NCI-H748 treated with DMSO at 0.1 percent for 48 hours (cell line): ENCODE measurements at regions not wholly inside any gene's neighbourhood (a gene's known extent, or its start where the extent isn't known, plus 50 kb on each side); places are given as distances from the start of the nearest gene placed in this dataset.

Experiments
- DNase-seq: peaks from one replicate; lab custom pipeline; 2025; lab: John Stamatoyannopoulos, UW

DNA sequence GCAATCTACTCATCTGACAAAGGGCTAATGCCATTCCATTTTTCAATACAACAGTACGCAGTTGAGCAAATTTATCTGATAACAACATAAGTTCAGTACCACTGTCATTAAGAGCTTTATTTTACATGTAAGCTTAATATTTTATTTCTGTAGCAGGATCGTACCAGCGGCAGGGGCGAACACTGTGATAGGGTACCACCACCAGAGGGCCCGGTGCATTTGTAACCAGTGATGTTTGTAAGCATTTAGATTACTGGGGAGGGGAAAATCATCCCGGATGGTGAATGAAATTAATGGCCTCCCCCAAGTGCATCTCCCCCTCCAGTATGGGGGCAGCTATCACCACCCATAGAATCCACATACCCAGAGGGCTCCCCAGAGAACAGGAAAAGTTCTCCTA is 179.0 kb downstream of the ADGRA3 start:
- DNase-seq = no peak

DNA sequence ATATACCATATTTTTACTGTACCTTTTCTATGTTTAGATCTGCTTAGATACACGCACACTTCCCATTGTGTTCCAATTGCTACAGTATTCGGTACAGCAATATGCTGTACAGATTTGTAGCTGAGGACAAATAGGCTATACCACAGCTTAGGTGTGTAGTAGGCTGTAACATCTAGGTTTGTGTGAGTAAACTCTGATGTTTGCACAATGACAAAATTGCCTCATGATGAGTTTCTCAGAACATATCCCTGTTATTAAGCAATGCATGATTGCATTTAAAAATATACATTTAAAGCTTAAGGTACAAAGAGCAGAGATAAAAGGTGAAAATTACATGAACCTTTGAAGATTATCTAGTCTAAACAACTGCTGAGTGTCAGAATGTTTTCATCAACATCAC is 181.7 kb downstream of the ADGRA3 start:
- no peak for DNase-seq

DNA sequence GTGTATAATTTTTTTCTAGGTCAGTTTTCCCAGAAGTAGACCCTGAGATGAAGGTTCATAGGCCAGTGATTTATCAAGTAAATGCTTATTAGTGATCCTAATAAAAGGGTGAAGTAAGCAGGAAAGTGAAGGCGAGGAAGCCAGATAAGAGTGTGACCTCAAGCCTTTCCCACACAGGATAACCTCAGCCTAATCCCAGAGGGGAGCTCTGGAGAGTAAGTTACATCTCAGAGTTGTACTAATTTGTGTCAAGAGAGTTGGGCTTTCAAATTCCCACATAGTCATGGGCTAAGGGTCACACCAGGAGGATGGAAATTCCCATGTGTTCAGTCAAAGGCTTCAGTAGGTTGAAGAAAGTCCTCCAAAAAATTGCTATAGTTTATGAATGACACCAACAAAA is 191.4 kb downstream of the ADGRA3 start:
- no peak for DNase-seq

DNA sequence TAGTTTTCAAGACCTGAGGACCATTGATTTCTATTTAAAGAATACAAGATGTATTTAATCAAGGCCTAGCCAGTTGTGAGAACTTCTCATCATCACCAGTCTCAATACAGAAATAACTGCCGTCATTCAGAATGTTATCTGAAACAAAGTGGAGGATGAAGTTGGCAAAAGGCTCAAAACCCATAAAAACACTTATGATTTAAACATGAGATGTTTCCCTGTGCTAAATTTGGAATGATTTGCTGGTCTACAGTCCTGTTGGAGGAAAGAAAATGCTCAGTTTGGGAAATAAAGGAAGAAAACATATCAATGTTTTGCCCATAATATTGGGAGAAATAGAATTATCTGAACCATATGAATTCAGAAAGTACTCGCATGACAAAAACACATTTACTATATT is 192.2 kb downstream of the ADGRA3 start:
- DNase-seq = no peak

DNA sequence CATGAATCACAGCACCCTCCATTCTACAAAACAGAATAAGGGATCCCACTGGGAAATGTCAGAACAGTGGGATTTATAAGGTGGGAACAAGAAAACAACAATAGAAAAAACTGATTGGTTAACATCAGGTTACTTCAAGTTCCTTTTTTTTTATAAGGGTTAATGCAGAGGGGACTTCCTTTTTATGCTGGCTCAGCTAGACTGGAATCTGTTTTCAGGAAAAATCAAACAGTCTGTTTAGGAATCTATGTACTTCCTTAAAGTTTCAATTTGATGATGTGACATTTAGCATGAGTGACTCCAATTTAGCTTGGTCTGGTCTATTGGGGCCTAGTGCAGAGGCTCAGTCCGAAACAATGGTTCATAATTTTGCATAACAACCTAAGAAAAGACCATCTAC is 192.9 kb downstream of the ADGRA3 start:
- DNase-seq = no peak

DNA sequence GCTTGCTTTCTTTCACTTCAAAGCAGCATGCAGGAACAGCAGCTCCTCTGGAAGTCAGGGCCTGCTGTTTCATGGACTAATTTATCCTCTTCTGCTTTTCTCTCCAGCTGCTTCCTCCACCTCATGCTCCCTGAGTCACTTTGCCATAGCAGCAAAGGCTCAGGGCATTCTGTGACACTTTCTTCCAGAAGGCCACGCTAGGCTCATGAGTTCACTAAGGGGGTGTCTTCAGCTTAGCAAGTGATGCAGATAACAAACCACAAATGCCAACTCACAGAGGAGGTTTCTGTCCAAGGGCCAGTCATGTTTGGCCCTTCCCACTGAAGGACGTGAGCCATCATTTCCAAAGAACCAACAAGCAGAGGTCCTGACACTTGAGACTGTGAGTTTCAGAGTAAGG is 200.2 kb downstream of the ADGRA3 start:
- no peak for DNase-seq

DNA sequence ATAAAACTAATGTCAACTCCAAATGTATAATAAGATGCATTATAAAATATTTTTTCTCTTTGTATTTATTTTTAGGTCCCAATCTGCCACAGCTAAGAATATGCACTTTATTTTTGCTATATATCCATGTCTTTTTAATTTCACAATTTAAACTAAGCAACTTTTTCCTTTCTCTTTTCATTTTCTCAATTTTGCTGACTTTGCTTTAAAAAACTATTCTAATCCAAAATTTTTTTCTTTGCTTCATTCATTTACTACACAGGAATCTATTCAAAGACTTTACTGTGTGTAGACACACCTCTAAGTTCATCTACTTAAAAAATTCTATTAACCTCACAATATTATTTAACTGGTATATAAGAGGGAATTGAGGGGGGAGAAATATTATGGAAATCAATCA is 201.9 kb downstream of the ADGRA3 start:
- no peak for DNase-seq

DNA sequence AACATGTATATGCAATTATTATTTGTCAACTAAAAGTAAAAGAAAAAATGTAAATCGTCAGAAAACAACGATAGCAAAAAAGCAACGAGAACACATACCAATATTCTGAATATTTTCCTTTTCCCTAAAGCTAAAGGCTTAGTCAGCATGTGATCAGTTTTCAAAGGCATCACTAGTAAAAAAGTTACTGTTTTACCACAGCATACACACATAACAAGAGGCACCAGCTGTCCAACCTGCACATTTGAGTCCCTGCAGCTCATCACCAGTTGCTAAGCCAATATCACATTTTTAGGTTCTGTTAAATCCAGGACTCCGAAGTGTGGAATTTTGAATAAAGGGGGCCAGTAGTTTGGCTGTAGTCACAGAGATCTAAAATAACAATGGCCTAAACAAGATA is 203.8 kb downstream of the ADGRA3 start:
- DNase-seq = no peak

DNA sequence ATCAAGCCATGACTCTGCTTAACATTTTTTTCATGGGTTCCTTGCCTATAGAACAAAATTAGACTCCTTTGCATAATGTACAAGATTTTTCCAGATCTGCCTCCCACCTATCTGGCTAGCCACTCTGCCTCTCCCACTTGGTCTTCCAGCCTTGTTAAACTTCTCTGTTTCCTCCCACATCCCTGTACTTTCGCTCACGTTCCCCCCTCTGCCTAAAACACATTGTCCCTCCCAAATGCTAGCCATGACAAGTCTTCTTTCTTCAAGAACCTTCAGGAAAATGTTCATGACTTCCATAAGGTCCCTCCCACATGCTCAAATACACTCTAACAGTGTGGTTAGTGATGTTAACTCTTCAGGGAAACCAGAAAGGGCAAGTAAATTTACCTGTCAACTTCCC is 214.6 kb downstream of the ADGRA3 start:
- DNase-seq = no peak

DNA sequence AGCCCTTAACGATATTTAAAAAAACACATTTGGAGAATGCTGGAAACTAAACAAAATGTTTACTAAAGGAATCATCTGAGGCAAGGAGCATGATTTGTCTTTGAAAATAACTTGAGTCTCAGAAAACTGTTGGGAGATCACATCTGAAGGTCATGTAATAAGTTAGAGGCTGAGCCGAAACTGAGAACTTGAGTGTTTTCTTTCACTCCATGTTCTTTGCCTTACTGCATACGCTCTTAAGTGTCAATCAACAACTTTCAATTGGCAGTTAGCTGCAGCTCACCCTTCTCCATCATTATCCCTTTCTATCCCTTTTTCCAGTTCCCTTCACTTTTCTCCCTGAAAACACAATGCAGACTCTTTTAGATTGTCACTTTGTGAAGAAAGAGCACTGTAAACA is 216.2 kb downstream of the ADGRA3 start:
- DNase-seq = no peak

DNA sequence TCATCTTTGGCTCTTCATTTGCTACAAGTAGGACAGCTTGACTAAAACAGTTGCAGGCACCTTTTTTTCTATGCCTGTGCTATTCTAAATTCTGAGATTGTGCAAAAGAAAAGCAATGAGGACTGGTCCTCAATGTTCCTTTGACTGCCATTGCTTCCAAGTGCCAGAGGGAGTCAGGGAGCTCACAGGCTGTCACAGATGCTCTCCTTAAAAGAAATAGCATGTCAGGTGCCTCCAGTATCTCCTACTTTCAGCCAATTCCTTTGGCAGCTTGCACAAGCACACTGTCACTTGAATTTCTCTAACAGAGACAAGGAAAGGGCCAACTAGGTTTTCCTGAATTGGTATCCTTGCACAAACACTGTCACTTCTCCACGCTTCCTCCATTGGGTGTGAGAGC is 228.2 kb downstream of the ADGRA3 start:
- no peak for DNase-seq

DNA sequence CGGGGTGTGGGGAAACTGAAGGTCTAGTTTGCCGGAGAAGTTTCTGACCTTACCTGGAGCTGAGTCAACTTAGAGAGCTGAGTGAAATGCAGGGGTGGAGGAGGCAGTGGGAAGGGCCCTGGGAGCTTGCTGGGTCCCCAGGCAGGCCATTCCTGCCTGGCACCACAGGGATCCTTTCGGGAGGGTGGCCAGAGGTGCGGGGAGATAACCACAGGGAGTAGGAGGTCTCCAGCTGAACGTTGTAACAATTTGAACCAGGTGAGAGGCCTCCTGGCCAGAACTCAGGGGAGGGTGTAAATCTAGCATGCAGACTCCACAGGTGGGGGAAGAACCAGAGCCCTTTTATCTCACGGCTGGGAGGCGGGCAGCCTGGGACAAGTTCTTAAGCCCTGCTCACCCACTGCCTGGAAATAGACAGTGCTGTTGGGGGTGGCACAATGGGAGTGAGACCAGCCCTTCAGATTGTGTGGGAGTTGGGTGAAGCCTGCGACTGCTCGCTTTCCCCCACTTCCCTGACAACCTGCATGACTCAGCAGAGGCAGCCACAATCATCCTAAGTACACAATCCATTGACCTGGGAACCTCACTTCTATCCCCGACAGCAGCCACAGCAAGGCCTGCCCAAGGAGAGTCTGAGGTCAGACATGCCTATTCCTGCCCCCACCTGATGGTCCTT is 247.4 kb downstream of the ADGRA3 start:
- no peak for DNase-seq

DNA sequence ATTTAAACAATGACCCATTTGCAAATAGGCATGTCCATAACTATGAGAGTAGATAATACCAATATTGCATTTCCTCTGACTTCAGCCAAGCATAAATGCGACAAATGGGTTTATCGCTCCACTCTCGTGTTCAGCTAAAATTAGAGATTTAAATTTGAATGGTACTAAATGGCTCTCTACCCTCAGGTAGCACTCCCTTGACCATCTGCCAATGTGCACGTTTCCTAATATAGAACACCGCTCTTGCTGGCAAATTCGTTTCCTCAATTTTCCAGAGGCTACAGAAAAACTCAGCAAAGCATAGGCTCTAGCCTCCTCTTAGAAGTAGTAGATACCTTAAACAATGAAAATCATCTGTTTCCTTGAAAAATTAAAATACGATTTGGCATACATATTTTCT is 251.6 kb downstream of the ADGRA3 start:
- peak; percentile 84 for DNase-seq

DNA sequence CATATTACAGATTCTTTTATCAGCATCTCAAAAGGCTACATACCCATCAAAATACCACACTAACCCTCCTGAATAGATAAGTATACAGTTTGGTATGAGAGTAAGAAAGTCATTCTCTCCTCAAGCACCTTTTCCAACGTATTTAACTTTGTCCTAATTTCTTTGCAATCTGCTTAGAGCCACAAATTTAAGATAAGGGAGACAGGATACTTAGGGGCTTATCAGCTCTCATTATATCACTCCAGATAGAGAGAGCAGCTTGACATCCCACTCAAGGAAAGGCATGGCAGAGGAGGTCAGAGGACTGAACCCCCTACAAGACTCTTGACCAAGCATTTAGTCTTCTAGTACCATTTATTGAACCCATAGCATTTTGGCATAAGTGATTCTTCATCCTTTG is 262.4 kb downstream of the ADGRA3 start:
- DNase-seq = no peak

DNA sequence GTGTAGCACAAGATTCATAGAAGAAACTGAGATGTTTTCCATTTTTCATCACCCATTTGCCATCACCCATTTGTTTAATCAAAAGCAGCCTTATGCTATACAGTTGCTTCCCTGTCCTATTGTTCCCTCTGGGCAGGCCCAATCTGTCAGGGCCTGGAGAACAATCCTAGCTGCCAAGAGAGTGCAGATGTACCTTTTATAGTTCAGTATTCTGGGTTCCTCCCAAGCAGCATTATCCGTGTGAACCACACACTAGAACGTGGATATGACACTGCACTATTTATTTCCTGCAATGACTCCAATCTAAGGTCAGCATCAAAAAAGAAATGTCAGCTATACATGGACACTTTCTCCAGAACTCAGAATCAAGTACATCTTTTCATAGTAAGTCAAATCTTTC is 269.0 kb downstream of the ADGRA3 start:
- no peak for DNase-seq

DNA sequence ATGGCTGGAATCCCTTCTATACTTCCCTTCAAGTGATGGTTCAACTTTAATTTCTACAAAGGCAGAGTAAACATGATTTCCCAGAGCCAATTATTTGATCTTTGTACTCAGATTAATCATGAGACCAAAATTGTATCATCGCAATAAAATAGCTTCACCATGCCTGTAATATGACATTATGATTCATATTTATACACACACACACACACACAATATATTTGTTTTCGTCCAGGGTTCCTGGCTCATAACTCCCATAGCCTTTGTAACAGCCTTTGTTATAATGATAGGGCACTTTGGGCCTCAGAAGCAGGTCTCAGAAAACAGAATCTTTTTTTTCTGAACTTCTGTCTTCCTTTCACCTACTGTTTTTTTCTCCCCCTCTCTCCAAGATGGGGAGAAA is 270.6 kb downstream of the ADGRA3 start:
- no peak for DNase-seq

DNA sequence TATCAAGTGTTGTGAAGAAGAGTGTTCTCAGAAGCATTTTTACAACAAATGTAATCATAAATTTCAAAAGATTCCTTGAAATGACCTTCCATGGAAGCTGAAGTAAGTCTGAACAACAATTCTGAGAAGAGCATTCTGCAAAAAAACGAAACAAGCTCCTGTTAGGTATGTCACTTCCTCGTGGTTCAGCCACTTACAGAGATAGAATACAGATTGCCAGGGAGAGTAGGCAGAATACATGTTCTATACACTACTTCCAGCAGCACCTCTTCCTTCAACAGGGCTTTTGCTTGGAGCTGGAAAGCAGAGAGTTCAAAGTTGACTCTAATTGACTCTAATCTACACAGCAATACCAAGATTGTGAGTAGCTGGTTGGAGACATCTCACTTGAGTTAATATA is 274.5 kb downstream of the ADGRA3 start:
- no peak for DNase-seq

DNA sequence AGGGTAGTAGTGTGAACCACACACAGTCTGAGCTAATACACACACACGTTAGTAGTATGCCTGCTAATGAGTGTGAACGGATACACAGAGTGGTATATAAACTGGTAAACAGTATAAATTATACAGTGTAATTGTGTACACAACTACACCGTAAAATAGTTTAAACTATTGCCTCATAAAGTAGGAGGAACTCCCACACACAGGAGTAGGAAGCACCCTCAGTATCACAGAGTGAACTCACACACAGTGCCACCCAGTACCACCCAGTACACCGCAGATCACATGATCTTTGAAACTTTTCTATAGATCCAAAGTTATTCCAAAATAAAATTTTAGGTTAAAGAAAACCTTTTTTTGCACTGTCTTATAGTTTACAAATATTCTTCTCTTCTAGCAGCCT is 275.1 kb downstream of the ADGRA3 start:
- DNase-seq = no peak

DNA sequence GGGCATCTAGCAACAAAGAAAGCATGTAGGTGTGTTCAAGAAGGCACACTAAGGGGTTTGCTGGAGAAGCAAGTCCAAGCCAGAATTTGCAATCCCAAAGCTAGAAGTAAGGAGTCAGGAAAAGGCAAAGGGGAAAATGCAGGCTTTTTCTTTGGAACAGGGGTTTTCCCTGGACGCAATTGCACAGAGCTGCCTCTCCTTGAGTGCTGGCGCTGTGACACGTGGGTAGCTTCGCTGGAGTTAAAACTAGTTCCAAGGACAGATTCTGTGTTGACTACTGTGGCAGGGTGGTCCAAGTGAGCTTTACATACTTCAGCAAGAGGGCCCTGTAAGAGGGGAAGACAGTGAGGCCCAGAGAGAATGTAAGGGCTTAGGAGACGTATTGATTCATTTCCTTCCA is 277.1 kb downstream of the ADGRA3 start:
- peak; percentile 3 for DNase-seq

DNA sequence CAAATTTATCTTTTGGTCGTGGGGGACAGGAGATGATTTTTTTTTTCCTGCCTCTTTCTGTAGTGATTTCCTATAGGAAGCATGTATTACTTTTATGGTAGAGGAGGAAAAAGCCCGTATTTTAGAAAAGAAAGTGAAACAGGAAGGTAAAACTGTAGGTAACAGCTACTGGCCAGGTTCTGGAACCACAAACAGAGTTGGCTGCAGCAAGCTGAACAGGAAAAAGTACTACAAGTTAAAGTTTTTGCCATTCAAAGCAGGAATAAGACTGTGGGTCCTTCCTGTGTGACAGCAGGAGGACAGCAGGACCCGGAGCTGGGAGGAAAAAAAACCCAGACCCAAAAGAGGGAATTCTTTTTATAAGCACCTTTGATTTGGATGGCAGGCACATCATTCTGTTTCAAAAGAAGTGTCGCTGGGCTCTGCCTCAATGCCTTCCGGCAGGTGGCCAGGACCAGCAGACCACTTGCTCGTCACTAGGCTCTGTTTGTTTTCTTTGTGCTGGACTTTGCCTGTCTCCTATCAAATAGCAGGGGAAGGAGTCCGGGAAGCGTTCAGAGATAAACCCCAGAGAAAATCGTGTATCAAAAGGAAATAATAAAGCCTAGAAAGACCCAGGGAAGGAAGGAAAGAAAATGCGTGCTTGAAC is 277.9 kb downstream of the ADGRA3 start:
- DNase-seq = no peak

DNA sequence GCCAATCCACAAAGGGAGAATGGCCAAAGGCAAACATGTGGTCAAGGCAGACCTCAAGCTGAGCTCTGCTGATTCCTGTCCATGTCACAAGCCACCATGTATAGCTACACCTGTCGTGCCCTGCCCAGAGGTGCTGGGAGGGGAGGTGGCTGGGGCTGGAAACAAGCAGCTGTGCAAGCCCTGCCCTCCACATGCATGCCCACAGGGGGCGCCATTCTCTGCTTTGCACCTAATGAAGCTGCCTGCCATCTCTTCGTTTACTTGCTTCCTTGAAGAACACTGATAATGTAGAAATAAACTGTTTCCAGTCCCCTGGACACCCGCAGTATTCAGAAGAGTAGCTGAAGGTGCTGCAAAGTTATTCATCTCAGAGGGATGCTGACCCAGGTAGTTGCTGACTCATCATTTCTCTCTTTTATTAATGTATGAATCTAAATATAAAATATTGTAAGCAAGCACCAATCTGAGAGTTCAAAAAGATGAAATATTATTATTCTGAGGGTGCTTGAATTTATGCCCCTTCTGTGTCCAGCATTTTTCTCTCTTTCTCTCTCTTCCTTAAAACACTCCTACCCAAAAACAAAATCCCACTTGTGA is 278.6 kb downstream of the ADGRA3 start:
- DNase-seq = peak; percentile 41

DNA sequence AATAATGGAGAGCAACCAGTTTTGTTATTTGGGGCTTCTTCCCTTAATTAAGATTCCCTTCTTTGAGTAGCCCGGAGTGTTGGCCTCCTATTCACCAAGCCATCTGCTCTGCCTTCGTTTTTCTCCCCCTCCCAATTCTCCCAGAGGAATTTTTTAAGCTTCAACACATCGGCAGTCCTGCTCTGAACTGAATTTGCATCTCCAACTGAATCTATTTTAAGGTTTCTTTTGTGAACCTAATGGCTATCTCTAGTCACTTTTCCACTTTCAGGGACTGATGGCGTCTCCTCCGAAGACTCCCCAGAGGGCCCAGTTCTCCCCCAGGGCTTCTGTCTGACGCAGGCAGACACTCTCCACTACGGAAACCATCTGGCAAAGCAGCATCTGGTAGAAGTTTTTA is 280.2 kb downstream of the ADGRA3 start:
- DNase-seq = no peak

DNA sequence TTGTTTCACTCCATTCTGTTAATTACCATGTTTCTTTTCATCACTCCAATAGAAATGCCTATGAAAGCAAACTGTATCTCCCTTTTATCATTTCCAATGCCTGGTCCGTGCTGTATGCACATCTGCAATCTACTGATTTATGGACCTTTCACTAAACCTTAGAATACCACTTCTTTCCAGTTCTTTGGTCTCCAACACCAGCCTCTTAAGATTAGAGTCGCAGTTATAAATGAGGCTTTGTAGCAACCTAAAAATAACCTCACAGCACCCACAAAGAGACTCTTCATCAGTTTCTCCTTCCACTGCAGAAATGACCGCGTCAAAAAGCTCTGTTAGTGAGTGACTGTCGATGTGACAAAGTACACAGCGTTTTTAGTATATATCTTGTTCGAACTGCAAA is 282.6 kb downstream of the ADGRA3 start:
- no peak for DNase-seq

DNA sequence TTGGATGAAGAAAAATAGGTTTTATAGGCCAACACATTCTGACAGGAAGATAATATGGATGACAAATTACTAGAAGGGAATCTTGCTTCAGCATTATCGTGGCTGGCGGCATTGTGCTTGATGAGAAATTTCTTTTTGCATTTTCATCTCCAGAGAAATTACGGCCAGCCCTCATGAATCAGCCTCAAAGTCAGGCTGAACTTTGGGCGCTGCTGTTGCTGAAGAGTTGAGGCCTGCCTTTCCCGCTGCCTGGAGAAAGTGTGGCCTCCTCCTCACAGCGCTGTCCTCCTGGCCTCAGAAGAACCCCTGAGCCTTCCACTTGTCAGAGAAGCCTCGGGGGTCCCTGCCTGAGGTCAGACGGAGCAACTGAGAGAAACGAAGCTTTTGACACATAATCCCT is 272.4 kb upstream of the KCNIP4 start:
- DNase-seq = no peak
